ENCODE measurements at regions not wholly inside any gene's neighbourhood (a gene's known extent, or its start where the extent isn't known, plus 50 kb on each side); places are given as distances from the start of the nearest gene placed in this dataset.

DNA sequence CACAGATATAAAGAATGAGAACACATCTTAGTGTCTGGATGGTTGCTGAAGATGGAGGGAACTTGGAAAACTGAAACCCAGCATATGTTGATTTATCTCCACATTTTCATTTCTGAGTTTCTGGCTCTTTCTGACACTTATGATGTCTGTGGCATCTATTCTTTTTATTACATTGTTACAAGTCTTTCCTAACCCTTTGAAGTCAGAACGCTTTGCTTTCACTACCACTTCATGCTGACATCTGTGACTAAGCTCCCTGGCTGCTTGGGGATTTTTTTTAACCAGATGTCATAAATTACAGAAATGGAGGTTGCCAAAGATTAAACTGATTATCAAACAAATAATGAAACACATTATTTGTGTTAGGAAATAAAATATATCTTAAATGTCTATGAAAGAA is 188.7 kb downstream of the KITLG start:
- no TSS peak for BruUV-seq (replicated peaks)
- Histone ChIP-seq H3K9me3 (ENCODE audit: low read depth, low read length, poor library complexity, severe bottlenecking) (no peaks in the 10 kb centered on the region), H3K4me3 (ENCODE audit: low read depth, low read length, poor library complexity, severe bottlenecking) (no peak overlapping the region), H3K27ac (ENCODE audit: low read depth, low read length, poor library complexity, severe bottlenecking) (no peak overlapping the region), H3K27me3 (replicated peaks; ENCODE audit: insufficient read depth, low read depth, low read length, poor library complexity) (no peaks in the 10 kb centered on the region), H3K4me1 (ENCODE audit: insufficient read depth, low read length, poor library complexity, severe bottlenecking) (no peaks in the 10 kb centered on the region), H3K36me3 (ENCODE audit: insufficient read depth, low read length, poor library complexity, severe bottlenecking) (no peaks in the 10 kb centered on the region)
- CTCF ChIA-PET, result no interaction called here
- POLR2A ChIA-PET (ENCODE audit: low non-redundant PET), result no interaction called here
- intact Hi-C loops (cut with micrococcal nuclease; ENCODE audit: unreplicated experiment), result loop anchor here (5.0 to 10.0 kb wide), 2 partner anchors 239 to 583 kb away; no protein-coding TSS in a partner anchor
- TF ChIP-seq CTCF (conservative IDR thresholded peaks at IDR 0.05; ENCODE audit: low read depth, low read length) (no peak), EZH2 (IDR thresholded peaks at IDR 0.05; ENCODE audit: borderline replicate concordance, low read depth, low read length, poor library complexity, severe bottlenecking) (no peak)
- DNase-seq (ENCODE audit: low spot score), result peak; percentile 26

GRCh38 chr12:88393017-88393767 is 187.1 kb downstream of the KITLG start:
- Histone ChIP-seq H3K36me3 (ENCODE audit: insufficient read depth, low read length, poor library complexity, severe bottlenecking) (no peaks in the 10 kb centered on the region), H3K4me3 (ENCODE audit: low read depth, low read length, poor library complexity, severe bottlenecking) (no peak overlapping the region), H3K27ac (ENCODE audit: low read depth, low read length, poor library complexity, severe bottlenecking) (no peak overlapping the region), H3K27me3 (replicated peaks; ENCODE audit: insufficient read depth, low read depth, low read length, poor library complexity) (no peaks in the 10 kb centered on the region), H3K4me1 (ENCODE audit: insufficient read depth, low read length, poor library complexity, severe bottlenecking) (no peaks in the 10 kb centered on the region), H3K9me3 (ENCODE audit: low read depth, low read length, poor library complexity, severe bottlenecking) (no peaks in the 10 kb centered on the region)
- TF ChIP-seq CTCF (conservative IDR thresholded peaks at IDR 0.05; ENCODE audit: low read depth, low read length) (peak; percentile 63), EZH2 (IDR thresholded peaks at IDR 0.05; ENCODE audit: borderline replicate concordance, low read depth, low read length, poor library complexity, severe bottlenecking) (no peak)
- POLR2A ChIA-PET (ENCODE audit: low non-redundant PET), result interaction anchor here (0.7 kb wide), 1 partner anchor 74 kb away, joined by 8 read pairs; no protein-coding TSS in a partner anchor
- peak; percentile 58 for DNase-seq (ENCODE audit: low spot score)
- no TSS peak for BruUV-seq (replicated peaks)
- intact Hi-C loops (cut with micrococcal nuclease; ENCODE audit: unreplicated experiment), result loop anchor here (5.0 to 10.0 kb wide), 2 partner anchors 241 to 582 kb away; no protein-coding TSS in a partner anchor
- CTCF ChIA-PET, result interaction anchor here (0.6 to 0.7 kb wide), 6 partner anchors 154 to 763 kb away, joined by 3 to 7 read pairs (median 4); no protein-coding TSS in a partner anchor

DNA sequence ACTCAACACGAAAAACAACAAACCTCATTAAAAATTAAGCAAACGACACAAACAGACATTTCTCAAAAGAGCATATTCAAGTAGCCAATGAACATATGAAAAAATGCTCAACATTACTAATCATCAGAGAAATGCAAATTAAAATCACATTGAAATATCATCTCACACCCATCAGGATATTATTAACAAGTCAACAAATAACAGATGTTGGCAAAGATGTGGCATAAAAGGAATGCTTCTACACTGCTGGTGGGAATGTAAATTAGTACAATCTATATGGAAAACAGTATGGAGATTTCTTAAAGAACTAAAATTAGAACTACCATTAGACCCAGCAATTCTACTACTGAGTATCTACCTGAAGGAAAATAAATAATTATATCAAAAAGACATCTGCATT is 182.2 kb downstream of the KITLG start:
- Histone ChIP-seq H3K27me3 (replicated peaks; ENCODE audit: insufficient read depth, low read depth, low read length, poor library complexity) (no peaks in the 10 kb centered on the region), H3K4me1 (ENCODE audit: insufficient read depth, low read length, poor library complexity, severe bottlenecking) (no peaks in the 10 kb centered on the region), H3K36me3 (ENCODE audit: insufficient read depth, low read length, poor library complexity, severe bottlenecking) (no peaks in the 10 kb centered on the region), H3K4me3 (ENCODE audit: low read depth, low read length, poor library complexity, severe bottlenecking) (no peak overlapping the region), H3K9me3 (ENCODE audit: low read depth, low read length, poor library complexity, severe bottlenecking) (no peaks in the 10 kb centered on the region), H3K27ac (ENCODE audit: low read depth, low read length, poor library complexity, severe bottlenecking) (no peak overlapping the region)
- BruUV-seq (replicated peaks), result no TSS peak
- ChIA-PET POLR2A (ENCODE audit: low non-redundant PET) (no interaction called here), CTCF (no interaction called here)
- TF ChIP-seq EZH2 (IDR thresholded peaks at IDR 0.05; ENCODE audit: borderline replicate concordance, low read depth, low read length, poor library complexity, severe bottlenecking) (no peak), CTCF (conservative IDR thresholded peaks at IDR 0.05; ENCODE audit: low read depth, low read length) (no peak)
- intact Hi-C loops (cut with micrococcal nuclease; ENCODE audit: unreplicated experiment), result loop anchor here (10.0 kb wide), 1 partner anchor 577 kb away; no protein-coding TSS in a partner anchor
- no peak for DNase-seq (ENCODE audit: low spot score)

Data from A673 (cell line).